GDM1 (cell line): ENCODE measurements at regions not wholly inside any gene's neighbourhood (a gene's known extent, or its start where the extent isn't known, plus 50 kb on each side); places are given as distances from the start of the nearest gene placed in this dataset.
"Not testable (repeated sequence)": the region's sequence is repeated elsewhere in the genome, so short reads cannot be mapped to it uniquely, and the experiment has no call there.

ENCODE experiments used
- DNase-seq: peaks from one replicate; lab custom pipeline; 2025; lab: John Stamatoyannopoulos, UW

DNA sequence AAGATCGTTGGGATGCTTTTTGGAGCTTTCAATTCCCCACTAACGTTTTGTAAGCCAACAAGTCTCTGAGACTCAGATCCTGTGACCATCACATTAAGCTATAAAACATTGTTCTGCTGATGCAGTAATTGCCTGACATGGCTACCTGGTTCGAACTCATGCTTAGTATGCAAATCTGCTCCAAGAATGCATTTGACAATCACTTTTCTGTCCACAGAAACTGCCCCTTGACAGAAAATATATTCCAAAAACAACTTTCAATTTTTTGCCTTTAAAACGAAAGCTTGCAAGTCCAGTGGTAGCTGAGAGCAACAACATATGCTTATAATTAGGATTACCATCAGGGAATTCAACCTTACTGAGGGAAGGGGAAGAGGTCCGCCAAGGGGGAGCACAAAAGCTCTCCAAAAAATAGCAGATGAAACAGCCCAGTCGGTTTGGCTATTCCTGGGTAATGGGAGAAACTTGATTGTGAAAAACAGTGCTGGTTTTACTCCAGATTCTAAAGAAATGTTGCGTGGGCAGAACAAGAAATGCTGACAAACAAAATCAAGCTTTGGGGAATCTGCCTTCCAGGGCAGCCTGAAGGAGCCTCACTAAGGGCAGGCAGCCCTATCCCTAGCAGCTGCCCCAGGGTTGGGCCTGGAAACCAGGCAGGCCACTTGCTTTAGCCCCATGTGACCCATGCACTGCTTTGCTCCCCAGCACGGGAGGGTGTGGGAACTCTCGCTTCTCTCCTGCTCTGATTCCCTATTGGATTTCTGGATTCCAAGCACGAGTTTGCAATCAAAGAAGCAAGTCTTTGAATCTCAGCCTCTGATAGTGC lies 160.7 kb upstream of the LDB2 start:
- DNase-seq: no peak

GRCh38 chr4:17058536-17058915 lies 160.1 kb upstream of the LDB2 start:
- DNase-seq: no peak

- DNase-seq: no peak
Observed at GRCh38 chr4:17057035-17057434, 158.6 kb upstream of the LDB2 start.

GRCh38 chr4:17055788-17056187 lies 157.3 kb upstream of the LDB2 start:
- no peak for DNase-seq

GRCh38 chr4:17045866-17046265 lies 147.4 kb upstream of the LDB2 start:
- DNase-seq: no peak

DNA sequence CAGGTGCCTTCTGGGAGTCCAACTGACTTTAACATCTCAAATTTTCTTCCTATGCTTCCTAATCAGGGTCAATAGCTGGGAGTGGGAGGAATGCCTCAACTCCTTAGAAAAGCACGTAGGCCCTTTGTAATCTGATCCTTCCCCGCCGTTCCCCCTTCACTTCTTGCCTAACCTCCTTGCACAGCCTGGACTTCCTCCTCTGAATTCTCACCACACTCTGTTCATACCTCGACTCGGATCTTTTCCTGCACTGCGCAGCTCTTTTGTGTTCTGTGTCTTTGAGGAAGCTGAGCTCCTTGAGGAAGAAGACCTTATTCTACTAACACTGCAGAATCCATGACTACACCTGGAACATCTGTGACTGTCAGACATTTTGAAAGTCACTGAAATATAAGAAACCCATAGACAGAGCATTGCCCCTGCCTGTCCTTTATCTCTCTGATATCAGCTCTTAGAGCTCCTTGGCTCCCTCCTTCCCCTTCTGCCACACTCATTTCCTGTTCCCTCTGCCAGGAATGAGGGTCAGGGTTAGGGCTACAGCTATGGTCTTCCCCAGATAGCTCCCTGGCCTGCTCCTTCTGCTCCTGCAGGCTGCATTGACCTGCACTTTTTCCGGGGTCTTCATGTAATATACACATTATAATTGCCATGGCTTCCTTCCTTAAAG lies 140.2 kb upstream of the LDB2 start:
- DNase-seq: no peak

GRCh38 chr4:17033768-17034181 lies 135.3 kb upstream of the LDB2 start:
- no peak for DNase-seq

GRCh38 chr4:17033025-17033767 lies 134.8 kb upstream of the LDB2 start:
- no peak for DNase-seq

- DNase-seq: no peak
Observed at GRCh38 chr4:17030543-17030942, 132.1 kb upstream of the LDB2 start.

DNA sequence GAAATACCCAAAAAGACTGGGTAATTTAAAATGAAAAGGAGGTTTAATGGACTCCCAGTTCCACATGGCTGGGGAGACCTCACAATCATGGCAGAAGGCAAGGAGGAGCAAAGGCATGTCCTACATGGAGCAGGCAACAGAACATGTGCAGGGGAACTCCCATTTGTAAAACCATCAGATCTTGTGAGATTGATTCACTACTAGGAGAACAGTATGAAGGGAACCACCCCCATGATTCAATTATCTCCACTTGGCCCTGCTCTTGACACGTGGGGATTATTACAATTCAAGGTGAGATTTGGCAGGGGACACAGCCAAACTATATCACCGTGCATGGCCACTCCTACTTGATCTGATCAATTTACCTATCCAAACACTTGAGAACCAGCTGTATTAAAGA lies 131.5 kb upstream of the LDB2 start:
- no peak for DNase-seq

GRCh38 chr4:17029432-17029831 lies 131.0 kb upstream of the LDB2 start:
- no peak for DNase-seq

DNA sequence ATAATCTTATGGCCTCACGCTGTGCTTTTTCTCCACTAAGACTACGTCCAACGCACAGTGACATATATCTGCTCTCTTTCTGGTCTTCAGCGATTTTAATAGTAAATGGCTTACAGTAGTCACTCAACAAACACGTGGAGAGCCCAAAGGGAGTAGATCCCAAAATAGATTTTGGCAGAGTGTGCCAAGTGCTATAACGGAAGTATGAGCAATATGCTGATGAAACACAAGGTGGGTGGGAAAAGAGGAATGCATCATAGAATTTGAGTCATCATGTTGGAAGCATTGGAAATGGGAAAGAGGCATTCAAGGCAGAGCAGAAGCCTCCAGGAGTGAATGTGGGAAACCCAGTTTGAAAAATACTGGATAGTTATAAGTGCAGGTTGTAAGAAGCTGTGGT lies 129.1 kb upstream of the LDB2 start:
- DNase-seq: no peak

GRCh38 chr4:17024425-17024824 lies 126.0 kb upstream of the LDB2 start:
- no peak for DNase-seq

- DNase-seq: no peak
Observed at GRCh38 chr4:17020901-17021300, 122.5 kb upstream of the LDB2 start.

DNA sequence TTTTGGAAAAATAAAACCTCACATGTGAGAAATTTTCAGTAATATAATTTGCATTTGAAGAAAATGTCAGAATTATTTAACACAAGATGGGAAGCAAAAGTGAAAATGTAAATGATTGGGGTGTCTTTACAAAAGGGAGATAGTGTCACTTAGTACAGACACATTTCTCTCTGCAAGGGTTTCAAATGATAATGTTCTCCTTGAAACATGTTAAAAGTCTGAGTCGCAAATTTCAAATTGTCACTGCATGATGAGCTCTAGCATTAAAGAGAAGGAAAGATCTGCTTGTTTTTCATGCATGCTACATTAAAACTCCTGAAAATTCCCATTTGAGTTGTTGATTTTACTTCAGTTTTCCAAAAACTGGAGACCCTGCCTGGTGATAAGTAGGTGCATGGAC lies 122.0 kb upstream of the LDB2 start:
- DNase-seq: no peak

DNA sequence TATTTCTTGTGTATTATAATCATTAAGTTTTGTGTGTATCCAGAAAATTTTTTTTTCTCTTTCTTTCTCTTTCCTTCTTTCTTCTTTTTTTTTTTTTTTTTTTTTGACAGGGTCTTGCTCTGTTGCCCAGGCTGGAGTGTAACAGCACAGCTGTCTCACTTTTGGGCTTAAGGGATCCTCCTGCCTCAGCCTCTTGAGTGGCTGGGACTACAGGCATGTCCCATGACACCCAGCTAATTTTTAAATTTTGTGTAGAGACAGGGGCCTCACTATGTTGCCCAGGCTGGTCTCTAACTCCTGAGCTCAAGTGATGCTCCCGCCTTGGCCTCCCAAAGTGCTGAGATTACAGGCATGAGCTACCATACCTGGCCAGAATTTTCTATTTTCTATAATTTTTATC lies 120.2 kb upstream of the LDB2 start:
- DNase-seq: not testable (repeated sequence)

GRCh38 chr4:17018013-17018412 lies 119.6 kb upstream of the LDB2 start:
- no peak for DNase-seq

- no peak for DNase-seq
Observed at GRCh38 chr4:17013382-17014006, 115.0 kb upstream of the LDB2 start.

- DNase-seq: no peak
Observed at GRCh38 chr4:17012451-17012850, 114.0 kb upstream of the LDB2 start.

DNA sequence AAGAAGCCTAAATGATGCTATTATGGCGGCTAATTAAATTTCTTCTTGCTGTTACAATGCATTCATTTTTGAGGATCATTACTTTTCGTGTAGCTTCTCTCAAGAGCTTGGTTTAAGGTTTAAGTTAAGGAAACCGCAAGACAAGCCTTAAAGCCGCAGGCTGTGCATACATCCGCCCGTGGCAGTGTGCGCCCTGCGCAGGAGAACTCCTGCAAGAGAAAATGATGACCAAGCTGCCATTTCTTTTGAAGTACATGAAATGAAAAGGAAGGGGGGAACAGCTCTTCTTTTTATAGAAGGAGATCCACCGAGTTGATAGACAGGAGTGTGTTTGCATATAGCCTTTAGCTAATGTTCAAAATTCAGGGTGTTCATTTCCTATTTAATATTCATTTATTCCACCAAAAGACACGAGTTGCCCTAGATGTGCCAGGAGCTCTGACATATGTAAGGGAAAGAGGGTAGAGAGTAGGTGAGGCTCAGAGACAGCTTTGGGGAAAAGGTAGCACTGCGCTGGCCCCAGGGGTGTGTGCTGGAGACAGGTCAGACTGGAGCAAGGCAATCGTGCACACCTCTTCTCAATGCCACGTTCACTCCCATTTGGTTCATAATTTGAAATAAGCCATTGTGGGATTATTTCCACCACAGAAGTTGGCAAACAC lies 112.1 kb upstream of the LDB2 start:
- no peak for DNase-seq

DNA sequence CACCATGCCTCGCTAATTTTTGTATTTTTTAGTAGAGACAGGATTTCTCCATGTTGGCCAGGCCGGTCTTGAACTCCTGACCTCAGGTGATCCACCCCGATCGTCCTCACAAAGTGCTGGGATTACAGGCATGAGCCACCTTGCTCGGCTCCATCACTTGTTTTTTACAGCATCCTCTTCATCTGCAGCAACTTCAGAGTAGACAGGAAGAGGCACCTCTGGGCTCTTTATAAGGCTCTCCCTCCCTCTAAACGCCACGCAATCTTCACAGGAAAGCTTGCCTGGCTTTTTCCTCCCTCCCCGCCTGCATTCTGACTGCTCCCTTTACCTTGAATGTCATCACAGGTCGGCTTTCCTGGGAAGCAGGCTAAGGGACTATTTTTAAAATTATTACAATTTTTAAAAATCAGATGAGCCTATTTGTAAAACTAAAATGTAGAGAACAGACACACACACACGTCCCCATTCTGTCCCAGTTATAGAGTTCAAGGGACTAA lies 111.5 kb upstream of the LDB2 start:
- DNase-seq: no peak

DNA sequence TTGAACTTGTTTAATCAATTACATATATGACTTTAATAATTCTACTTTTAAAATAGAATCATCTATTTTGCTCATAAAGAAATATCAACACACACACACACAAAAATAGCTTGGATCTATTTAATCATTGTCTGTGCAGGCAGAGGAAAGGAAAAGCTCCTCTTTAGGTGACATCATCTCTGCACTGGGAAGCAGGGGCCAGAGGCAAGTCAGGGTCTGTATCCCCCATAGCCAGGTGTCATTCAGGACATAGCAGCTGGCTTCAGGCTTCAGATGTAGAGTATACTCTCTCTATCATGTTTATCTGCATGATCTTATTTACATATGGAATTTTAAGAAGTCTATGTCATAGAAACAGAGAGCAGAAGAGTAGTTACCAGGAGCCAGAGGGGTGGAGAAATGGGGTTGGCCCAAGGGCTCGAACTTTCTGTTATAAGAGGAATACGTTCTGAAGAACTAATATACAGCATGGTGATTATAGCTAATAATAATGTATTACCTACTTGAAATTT lies 110.4 kb upstream of the LDB2 start:
- no peak for DNase-seq
